Loucy (cell line): ENCODE measurements at regions not wholly inside any gene's neighbourhood (a gene's known extent, or its start where the extent isn't known, plus 50 kb on each side); places are given as distances from the start of the nearest gene placed in this dataset.

Source experiments
- H2AFZ ChIP-seq: fragments of 200-600 bp; sonication (generic); 2 replicates; pipeline ENCODE4 v1.6.0; 2016; ENCODE audit warnings: antibody characterized with exemption, mild to moderate bottlenecking, low read length, moderate library complexity
- H3F3A ChIP-seq: fragments of 200-600 bp; 2 replicates; pipeline ENCODE4 v1.6.0; 2016; ENCODE audit warnings: antibody characterized with exemption, low read depth, mild to moderate bottlenecking
- H3K27me3 ChIP-seq: fragments of 200-600 bp; sonication (generic); 2 replicates; pipeline ENCODE4 v1.6.1; 2014; ENCODE audit warnings: low read length, mild to moderate bottlenecking; ENCODE audit not compliant: insufficient read depth, poor library complexity, severe bottlenecking
- H3K36me3 ChIP-seq: fragments of 200-600 bp; sonication (generic); 2 replicates; pipeline ENCODE4 v1.6.1; 2016; ENCODE audit warnings: low read length; ENCODE audit not compliant: insufficient read depth
- H3K4me1 ChIP-seq: fragments of 200-600 bp; sonication (generic); 2 replicates; pipeline ENCODE4 v1.5.1; 2014; ENCODE audit warnings: low read length, mild to moderate bottlenecking; ENCODE audit not compliant: insufficient read depth, poor library complexity, severe bottlenecking
- H3K4me2 ChIP-seq: fragments of 200-600 bp; sonication (generic); 2 replicates; pipeline ENCODE4 v1.6.0; 2014; ENCODE audit warnings: antibody characterized with exemption, low read length, low read depth, mild to moderate bottlenecking; ENCODE audit not compliant: poor library complexity, severe bottlenecking
- H3K4me3 ChIP-seq: fragments of 200-600 bp; sonication (generic); 2 replicates; pipeline ENCODE4 v1.5.1; 2014; ENCODE audit warnings: low read length, mild to moderate bottlenecking, mixed read lengths; ENCODE audit not compliant: poor library complexity, severe bottlenecking
- H3K79me2 ChIP-seq: fragments of 200-600 bp; sonication (generic); 2 replicates; pipeline ENCODE4 v1.6.1; 2014; ENCODE audit warnings: low read length; ENCODE audit not compliant: insufficient read depth
- H3K9ac ChIP-seq: fragments of 200-600 bp; sonication (generic); 2 replicates; pipeline ENCODE4 v1.6.0; 2014; ENCODE audit warnings: mild to moderate bottlenecking, low read depth, low read length, moderate library complexity; ENCODE audit not compliant: poor library complexity, severe bottlenecking
- H3K9me2 ChIP-seq: fragments of 200-600 bp; sonication (generic); replicated peaks from 2 replicates; pipeline ENCODE4 v1.6.1; 2016; ENCODE audit warnings: low read depth, low read length, mixed read lengths
- H3K9me3 ChIP-seq: fragments of 200-600 bp; sonication (generic); 2 replicates; pipeline ENCODE4 v1.6.1; 2014; ENCODE audit warnings: mild to moderate bottlenecking, antibody characterized with exemption, low read length, low read depth; ENCODE audit not compliant: insufficient read depth
- H4K20me1 ChIP-seq: fragments of 200-600 bp; sonication (generic); 2 replicates; pipeline ENCODE4 v1.6.0; 2014; ENCODE audit warnings: antibody characterized with exemption, low read length, mild to moderate bottlenecking; ENCODE audit not compliant: insufficient read depth, poor library complexity, severe bottlenecking
- EZH2phosphoT487 ChIP-seq: fragments of 200-600 bp; IDR thresholded peaks from 2 replicates; pipeline ENCODE4 v1.6.1; 2018; ENCODE audit warnings: antibody characterized with exemption, mild to moderate bottlenecking, moderate library complexity, borderline replicate concordance
- TF ChIP-seq, protein P1 (sequence below): fragments of 200-600 bp; sonication (generic); conservative IDR thresholded peaks from 2 replicates; pipeline ENCODE4 v1.5.1; 2014; ENCODE audit warnings: mild to moderate bottlenecking, antibody characterized with exemption, low read length

DNA sequence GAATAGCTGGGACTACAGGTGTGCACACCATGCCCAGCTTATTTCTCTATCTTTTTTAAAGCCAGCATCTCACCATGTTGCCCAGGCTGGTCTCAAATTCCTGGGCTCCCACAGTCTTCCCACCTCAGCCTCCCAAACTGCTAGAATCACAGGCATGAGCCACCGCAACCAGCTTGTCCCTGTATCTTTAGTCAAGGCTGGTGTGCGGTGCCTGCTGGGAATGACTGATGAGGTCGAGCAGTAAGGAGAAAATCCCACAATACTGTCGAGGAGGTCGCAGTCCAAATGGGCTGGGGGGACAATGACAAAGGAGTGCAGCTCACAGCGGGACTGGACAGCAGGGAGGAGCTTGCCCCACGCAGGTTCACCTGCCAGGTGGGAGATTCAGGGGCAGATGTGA, 50.2 kb upstream of the CALN1 start:
- Histone ChIP-seq H3K4me1 (no peaks in the 10 kb centered on the region), H2AFZ (no peak overlapping the region), H3K27me3 (no peaks in the 10 kb centered on the region), H3K9ac (no peak overlapping the region), H3K4me3 (no peak overlapping the region), H3K79me2 (no peaks in the 10 kb centered on the region), H3K9me3 (no peaks in the 10 kb centered on the region), H3K4me2 (no peak overlapping the region), H3K9me2 (no peaks in the 10 kb centered on the region), H3F3A (no peaks in the 10 kb centered on the region), H3K36me3 (no peaks in the 10 kb centered on the region), H4K20me1 (no peaks in the 10 kb centered on the region)
- no peak for TF ChIP-seq EZH2phosphoT487
- TF ChIP-seq, protein P1, sequence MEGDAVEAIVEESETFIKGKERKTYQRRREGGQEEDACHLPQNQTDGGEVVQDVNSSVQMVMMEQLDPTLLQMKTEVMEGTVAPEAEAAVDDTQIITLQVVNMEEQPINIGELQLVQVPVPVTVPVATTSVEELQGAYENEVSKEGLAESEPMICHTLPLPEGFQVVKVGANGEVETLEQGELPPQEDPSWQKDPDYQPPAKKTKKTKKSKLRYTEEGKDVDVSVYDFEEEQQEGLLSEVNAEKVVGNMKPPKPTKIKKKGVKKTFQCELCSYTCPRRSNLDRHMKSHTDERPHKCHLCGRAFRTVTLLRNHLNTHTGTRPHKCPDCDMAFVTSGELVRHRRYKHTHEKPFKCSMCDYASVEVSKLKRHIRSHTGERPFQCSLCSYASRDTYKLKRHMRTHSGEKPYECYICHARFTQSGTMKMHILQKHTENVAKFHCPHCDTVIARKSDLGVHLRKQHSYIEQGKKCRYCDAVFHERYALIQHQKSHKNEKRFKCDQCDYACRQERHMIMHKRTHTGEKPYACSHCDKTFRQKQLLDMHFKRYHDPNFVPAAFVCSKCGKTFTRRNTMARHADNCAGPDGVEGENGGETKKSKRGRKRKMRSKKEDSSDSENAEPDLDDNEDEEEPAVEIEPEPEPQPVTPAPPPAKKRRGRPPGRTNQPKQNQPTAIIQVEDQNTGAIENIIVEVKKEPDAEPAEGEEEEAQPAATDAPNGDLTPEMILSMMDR = no peak
